Calu3 (cell line): ENCODE measurements at regions not wholly inside any gene's neighbourhood (a gene's known extent, or its start where the extent isn't known, plus 50 kb on each side); places are given as distances from the start of the nearest gene placed in this dataset.

Source experiments
- BruUV-seq: library from RNA; stranded (reverse); fragments of 400-500 nt; replicated peaks from 2 replicates; lab custom pipeline; 2021; lab: Mats Ljungman, UMichigan
- CTCF ChIA-PET: fragments of 300-600 bp; sonication (Branson Sonifier 250); formaldehyde crosslinking; loops from one replicate; lab custom pipeline; 2022; ENCODE audit warnings: antibody characterized with exemption; lab: Charles Lee
- DNase-seq: peaks from one replicate; pipeline ENCODE4 v3.0.0; 2022
- H3K27ac Mint-ChIP-seq: one replicate; pipeline ENCODE4 v1.8.0; 2022; ENCODE audit warnings: mixed read lengths; ENCODE audit not compliant: unreplicated experiment
- H3K27me3 Mint-ChIP-seq: one replicate; pipeline ENCODE4 v1.8.0; 2022; ENCODE audit warnings: mixed read lengths; ENCODE audit not compliant: unreplicated experiment
- H3K36me3 Mint-ChIP-seq: one replicate; pipeline ENCODE4 v1.8.0; 2022; ENCODE audit warnings: mild to moderate bottlenecking, moderate library complexity, mixed read lengths; ENCODE audit not compliant: insufficient read depth, unreplicated experiment
- H3K4me1 Mint-ChIP-seq: one replicate; pipeline ENCODE4 v1.8.0; 2022; ENCODE audit warnings: mild to moderate bottlenecking, low read depth, mixed read lengths; ENCODE audit not compliant: unreplicated experiment
- H3K4me3 Mint-ChIP-seq: one replicate; pipeline ENCODE4 v1.8.0; 2022; ENCODE audit warnings: mild to moderate bottlenecking, low read depth, moderate library complexity, mixed read lengths; ENCODE audit not compliant: unreplicated experiment
- H3K9me3 Mint-ChIP-seq: one replicate; pipeline ENCODE4 v1.8.0; 2022; ENCODE audit warnings: low read depth, mixed read lengths; ENCODE audit not compliant: unreplicated experiment
- intact Hi-C: fragments of 100-400 bp; cut with micrococcal nuclease; formaldehyde crosslinking; loops from one replicate; pipeline ENCODE4 v1.10.0; 2022; ENCODE audit not compliant: unreplicated experiment
- TF ChIP-seq, protein P1 (sequence below): fragments of 200-600 bp; IDR thresholded peaks from one replicate; pipeline ENCODE4 v1.8.0; 2022; ENCODE audit warnings: antibody characterized with exemption; ENCODE audit not compliant: unreplicated experiment

- H3K36me3 Mint-ChIP-seq = no peaks in the 10 kb centered on the region
- H3K4me3 Mint-ChIP-seq = no peak overlapping the region
- no TSS peak for BruUV-seq
- H3K4me1 Mint-ChIP-seq = no peaks in the 10 kb centered on the region
- H3K27ac Mint-ChIP-seq = no peak overlapping the region
- CTCF ChIA-PET = no interaction called here
- intact Hi-C loops = no loop called here
- H3K9me3 Mint-ChIP-seq = no peaks in the 10 kb centered on the region
- TF ChIP-seq, protein P1, sequence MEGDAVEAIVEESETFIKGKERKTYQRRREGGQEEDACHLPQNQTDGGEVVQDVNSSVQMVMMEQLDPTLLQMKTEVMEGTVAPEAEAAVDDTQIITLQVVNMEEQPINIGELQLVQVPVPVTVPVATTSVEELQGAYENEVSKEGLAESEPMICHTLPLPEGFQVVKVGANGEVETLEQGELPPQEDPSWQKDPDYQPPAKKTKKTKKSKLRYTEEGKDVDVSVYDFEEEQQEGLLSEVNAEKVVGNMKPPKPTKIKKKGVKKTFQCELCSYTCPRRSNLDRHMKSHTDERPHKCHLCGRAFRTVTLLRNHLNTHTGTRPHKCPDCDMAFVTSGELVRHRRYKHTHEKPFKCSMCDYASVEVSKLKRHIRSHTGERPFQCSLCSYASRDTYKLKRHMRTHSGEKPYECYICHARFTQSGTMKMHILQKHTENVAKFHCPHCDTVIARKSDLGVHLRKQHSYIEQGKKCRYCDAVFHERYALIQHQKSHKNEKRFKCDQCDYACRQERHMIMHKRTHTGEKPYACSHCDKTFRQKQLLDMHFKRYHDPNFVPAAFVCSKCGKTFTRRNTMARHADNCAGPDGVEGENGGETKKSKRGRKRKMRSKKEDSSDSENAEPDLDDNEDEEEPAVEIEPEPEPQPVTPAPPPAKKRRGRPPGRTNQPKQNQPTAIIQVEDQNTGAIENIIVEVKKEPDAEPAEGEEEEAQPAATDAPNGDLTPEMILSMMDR = no peak
- H3K27me3 Mint-ChIP-seq = peaks cover 91% of the 10 kb centered on the region
- no peak for DNase-seq
Observed at GRCh38 chr12:111089616-111090015, 169.2 kb upstream of the MYL2 start.

- Mint-ChIP-seq H3K36me3 (no peaks in the 10 kb centered on the region), H3K4me1 (no peaks in the 10 kb centered on the region), H3K9me3 (no peaks in the 10 kb centered on the region), H3K27ac (no peak overlapping the region), H3K4me3 (no peak overlapping the region), H3K27me3 (peaks cover 91% of the 10 kb centered on the region)
- TF ChIP-seq, protein P1 = no peak
- intact Hi-C loops = no loop called here
- CTCF ChIA-PET = no interaction called here
- no peak for DNase-seq
- BruUV-seq = no TSS peak
Observed at GRCh38 chr12:111088409-111088808, 168.0 kb upstream of the MYL2 start.

DNA sequence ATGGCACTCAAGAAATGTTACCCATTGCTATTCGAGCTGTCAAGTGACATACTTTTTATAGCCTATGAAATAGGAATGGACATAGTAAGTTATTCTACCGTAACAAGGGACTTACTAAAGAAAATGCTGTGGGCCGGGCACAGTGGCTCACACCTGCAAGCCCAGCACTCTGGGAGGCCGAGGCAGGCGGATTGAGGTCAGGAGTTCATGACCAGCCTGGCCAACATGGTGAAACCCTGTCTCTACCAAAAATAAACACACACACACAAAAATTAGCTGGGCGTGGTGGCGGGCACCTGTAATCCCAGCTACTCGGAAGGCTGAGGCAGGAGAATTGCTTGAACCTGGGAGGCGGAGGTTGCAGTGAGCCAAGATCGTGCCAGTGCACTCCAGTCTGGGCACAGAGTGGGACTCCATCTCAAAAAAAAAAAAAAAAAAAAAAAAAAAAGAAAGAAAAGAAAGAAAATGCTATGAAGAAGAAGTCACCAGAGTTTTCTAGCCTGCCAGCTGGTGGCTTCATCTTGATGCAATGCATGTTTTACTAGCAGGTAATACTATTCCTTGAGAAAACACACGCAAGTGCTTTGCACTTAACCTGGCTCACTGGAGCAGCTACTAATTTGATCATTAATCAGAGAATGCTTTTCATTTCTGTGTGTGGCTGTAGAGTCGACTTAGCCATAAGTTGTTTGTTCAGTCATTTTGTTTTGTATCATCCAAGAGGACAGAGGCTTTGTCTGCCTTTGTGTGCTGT is 166.7 kb upstream of the MYL2 start:
- no peak overlapping the region for H3K27ac Mint-ChIP-seq
- TF ChIP-seq, protein P1 = no peak
- intact Hi-C loops = no loop called here
- no peak for DNase-seq
- CTCF ChIA-PET = interaction anchor here (0.9 kb wide), 1 partner anchor 48 kb away, joined by 3 read pairs; no protein-coding TSS in a partner anchor
- H3K27me3 Mint-ChIP-seq = peaks cover 91% of the 10 kb centered on the region
- no peaks in the 10 kb centered on the region for H3K9me3 Mint-ChIP-seq
- no peak overlapping the region for H3K4me3 Mint-ChIP-seq
- no peaks in the 10 kb centered on the region for H3K36me3 Mint-ChIP-seq
- no peaks in the 10 kb centered on the region for H3K4me1 Mint-ChIP-seq
- no TSS peak for BruUV-seq

GRCh38 chr12:111085096-111085495 is 164.7 kb upstream of the MYL2 start:
- H3K36me3 Mint-ChIP-seq = no peaks in the 10 kb centered on the region
- no peaks in the 10 kb centered on the region for H3K9me3 Mint-ChIP-seq
- DNase-seq = no peak
- intact Hi-C loops = no loop called here
- H3K27ac Mint-ChIP-seq = no peak overlapping the region
- no peak overlapping the region for H3K4me3 Mint-ChIP-seq
- H3K27me3 Mint-ChIP-seq = peaks cover 91% of the 10 kb centered on the region
- CTCF ChIA-PET = no interaction called here
- TF ChIP-seq, protein P1 = no peak
- H3K4me1 Mint-ChIP-seq = no peaks in the 10 kb centered on the region
- BruUV-seq = no TSS peak
